ENCODE measurements at regions not wholly inside any gene's neighbourhood (a gene's known extent, or its start where the extent isn't known, plus 50 kb on each side); places are given as distances from the start of the nearest gene placed in this dataset.
A peak's percentile ranks its signal among the peaks of the same experiment; 100 is the strongest.

GRCh38 chr3:177519588-177519987, 322.3 kb upstream of the TBL1XR1 start:
- H3K27ac ChIP-seq (ENCODE audit: low read length): no peak overlapping the region
- H3K9me3 ChIP-seq: no peaks in the 10 kb centered on the region
- CTCF ChIA-PET: no interaction called here
- no peaks in the 10 kb centered on the region for H3K9me3 Mint-ChIP-seq
- no peaks in the 10 kb centered on the region for H3K27me3 Mint-ChIP-seq
- no peaks in the 10 kb centered on the region for H3K36me3 Mint-ChIP-seq
- 97% methylated on average over 10 of the region's 13 CpGs for WGBS (ENCODE audit: insufficient coverage)
- H3K4me1 ChIP-seq (ENCODE audit: control insufficient read depth in 1 of 2, extremely low read depth in 1 of 2, insufficient read depth in 2 of 2, low read length in 2 of 2): no peaks in the 10 kb centered on the region
- H3K4me1 Mint-ChIP-seq: peaks cover 9 to 20% (median 9%) of the 10 kb centered on the region in 3 donors
- H3K27ac Mint-ChIP-seq: no peak overlapping the region
- ATAC-seq (replicated peaks in 1 of 4) (no peak), DNase-seq (no peak)
- H3K4me3 ChIP-seq (ENCODE audit: control insufficient read depth in 1 of 2, extremely low read depth in 1 of 2, low read length in 1 of 2): no peak overlapping the region
- no peak overlapping the region for H3K4me3 Mint-ChIP-seq
- POLR2A ChIA-PET: interaction anchor here in 1 of 2 donors (0.6 kb wide), 1 partner anchor 1297 kb away, joined by 3 read pairs; no protein-coding TSS in a partner anchor
- H3K27me3 ChIP-seq (replicated peaks in 1 of 2; ENCODE audit: control insufficient read depth in 2 of 2, extremely low read depth in 1 of 2, insufficient read depth in 2 of 2, low read length in 1 of 2): no peaks in the 10 kb centered on the region
- no peaks in the 10 kb centered on the region for H3K36me3 ChIP-seq (ENCODE audit: control insufficient read depth in 2 of 2, extremely low read depth in 1 of 2, insufficient read depth in 1 of 2, low read length in 1 of 2)

DNA sequence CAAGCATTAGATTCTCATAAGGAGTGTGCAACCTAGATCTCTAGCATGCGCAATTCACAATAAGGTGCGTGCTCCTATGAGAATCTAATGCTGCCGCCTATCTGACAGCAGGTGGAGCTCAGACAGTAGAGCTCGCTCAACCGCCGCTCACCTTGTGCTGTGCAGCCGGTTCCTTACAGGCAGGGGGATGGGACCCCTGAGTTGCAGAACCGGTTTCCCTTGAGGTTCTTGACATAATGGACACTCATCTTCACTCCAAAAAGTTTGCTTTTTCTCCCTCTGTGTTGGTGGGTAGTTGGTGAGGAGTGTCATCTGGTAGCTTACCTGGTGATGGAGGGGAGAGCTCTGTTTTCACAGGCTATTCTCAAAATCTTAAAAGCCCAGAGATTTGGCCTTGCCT, 324.0 kb upstream of the TBL1XR1 start:
- Mint-ChIP-seq H3K9me3 (peaks cover 0 to 3% (median 0%) of the 10 kb centered on the region in 3 donors), H3K27ac (no peak overlapping the region)
- POLR2A ChIA-PET: no interaction called here

GRCh38 chr3:177522051-177522450, 324.8 kb upstream of the TBL1XR1 start:
- peaks cover 0 to 3% (median 0%) of the 10 kb centered on the region in 3 donors for H3K9me3 Mint-ChIP-seq
- Histone ChIP-seq H3K4me3 (ENCODE audit: control insufficient read depth in 1 of 2, extremely low read depth in 1 of 2, low read length in 1 of 2) (no peak overlapping the region), H3K9me3 (no peaks in the 10 kb centered on the region), H3K27me3 (replicated peaks in 1 of 2; ENCODE audit: control insufficient read depth in 2 of 2, extremely low read depth in 1 of 2, insufficient read depth in 2 of 2, low read length in 1 of 2) (no peaks in the 10 kb centered on the region), H3K27ac (ENCODE audit: low read length) (no peak overlapping the region), H3K4me1 (ENCODE audit: control insufficient read depth in 1 of 2, extremely low read depth in 1 of 2, insufficient read depth in 2 of 2, low read length in 2 of 2) (no peaks in the 10 kb centered on the region), H3K36me3 (ENCODE audit: control insufficient read depth in 2 of 2, extremely low read depth in 1 of 2, insufficient read depth in 1 of 2, low read length in 1 of 2) (no peaks in the 10 kb centered on the region)
- no peak overlapping the region for H3K4me3 Mint-ChIP-seq
- DNase-seq: no peak
- no peak for ATAC-seq (replicated peaks in 1 of 4)
- H3K27ac Mint-ChIP-seq: no peak overlapping the region
- ChIA-PET CTCF (interaction anchor here in 1 of 2 donors (1.6 kb wide), 1 partner anchor 471 kb away, joined by 7 read pairs; no protein-coding TSS in a partner anchor), POLR2A (no interaction called here)
- peaks cover 16 to 36% (median 17%) of the 10 kb centered on the region in 3 donors for H3K4me1 Mint-ChIP-seq
- no peaks in the 10 kb centered on the region for H3K36me3 Mint-ChIP-seq
- no peaks in the 10 kb centered on the region for H3K27me3 Mint-ChIP-seq
- WGBS (ENCODE audit: insufficient coverage): 95% methylated on average over 3 of the region's 4 CpGs

More for the DNA sequence above, 324.0 kb upstream of the TBL1XR1 start:
- Histone ChIP-seq H3K27ac (ENCODE audit: low read length) (no peak overlapping the region), H3K27me3 (replicated peaks in 1 of 2; ENCODE audit: control insufficient read depth in 2 of 2, extremely low read depth in 1 of 2, insufficient read depth in 2 of 2, low read length in 1 of 2) (no peaks in the 10 kb centered on the region), H3K36me3 (ENCODE audit: control insufficient read depth in 2 of 2, extremely low read depth in 1 of 2, insufficient read depth in 1 of 2, low read length in 1 of 2) (no peaks in the 10 kb centered on the region), H3K4me1 (ENCODE audit: control insufficient read depth in 1 of 2, extremely low read depth in 1 of 2, insufficient read depth in 2 of 2, low read length in 2 of 2) (no peaks in the 10 kb centered on the region), H3K9me3 (no peaks in the 10 kb centered on the region), H3K4me3 (ENCODE audit: control insufficient read depth in 1 of 2, extremely low read depth in 1 of 2, low read length in 1 of 2) (no peak overlapping the region)
- no peak for ATAC-seq (replicated peaks in 1 of 4)
- H3K4me3 Mint-ChIP-seq: no peak overlapping the region
- no peaks in the 10 kb centered on the region for H3K27me3 Mint-ChIP-seq
- peaks cover 16 to 35% (median 17%) of the 10 kb centered on the region in 3 donors for H3K4me1 Mint-ChIP-seq
- WGBS (ENCODE audit: insufficient coverage): 89% methylated on average over 7 of the region's 8 CpGs
- DNase-seq: peak in 2 of 35 experiments; percentile 8 to 12
- CTCF ChIA-PET: interaction anchor here in 1 of 2 donors (1.6 kb wide), 1 partner anchor 470 kb away, joined by 7 read pairs; no protein-coding TSS in a partner anchor
- no peaks in the 10 kb centered on the region for H3K36me3 Mint-ChIP-seq

DNA sequence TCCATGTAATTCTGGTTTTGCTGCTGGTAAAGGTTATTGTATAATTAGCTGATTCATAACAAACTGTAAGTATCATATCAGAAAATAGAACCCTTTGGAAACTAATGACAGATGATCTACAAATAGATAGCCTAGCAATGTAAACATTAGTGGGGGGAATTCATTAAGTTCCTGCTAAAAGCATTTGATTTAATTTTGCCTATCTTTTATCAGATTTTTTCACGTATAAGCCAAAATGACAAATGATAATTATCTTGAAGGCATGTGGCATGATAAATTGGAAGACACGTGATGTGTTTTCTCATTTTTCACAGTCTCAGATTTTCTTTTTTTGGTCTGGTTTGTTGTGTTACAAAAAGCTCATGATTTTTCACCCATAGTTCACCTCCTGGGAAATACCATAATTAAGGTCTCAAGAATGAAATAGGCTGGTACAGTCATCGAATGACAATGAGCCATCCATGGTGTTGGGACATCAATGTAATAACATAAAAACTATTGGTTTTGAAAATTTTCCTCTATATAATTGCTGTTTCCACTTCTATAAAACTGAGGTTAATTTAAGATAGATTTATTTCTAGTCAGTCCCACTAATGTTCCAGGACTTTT, 325.9 kb upstream of the TBL1XR1 start:
- no peak overlapping the region for H3K27ac ChIP-seq (ENCODE audit: low read length)
- CTCF ChIA-PET: no interaction called here
- no peaks in the 10 kb centered on the region for H3K9me3 ChIP-seq
- no peak overlapping the region for H3K4me3 ChIP-seq (ENCODE audit: control insufficient read depth in 1 of 2, extremely low read depth in 1 of 2, low read length in 1 of 2)
- no peaks in the 10 kb centered on the region for H3K4me1 ChIP-seq (ENCODE audit: control insufficient read depth in 1 of 2, extremely low read depth in 1 of 2, insufficient read depth in 2 of 2, low read length in 2 of 2)
- Mint-ChIP-seq H3K36me3 (no peaks in the 10 kb centered on the region), H3K27me3 (no peaks in the 10 kb centered on the region), H3K4me3 (no peak overlapping the region), H3K27ac (no peak overlapping the region), H3K9me3 (peaks cover 0 to 3% (median 0%) of the 10 kb centered on the region in 3 donors), H3K4me1 (peaks cover 16 to 32% (median 17%) of the 10 kb centered on the region in 3 donors)
- no peaks in the 10 kb centered on the region for H3K36me3 ChIP-seq (ENCODE audit: control insufficient read depth in 2 of 2, extremely low read depth in 1 of 2, insufficient read depth in 1 of 2, low read length in 1 of 2)
- no peaks in the 10 kb centered on the region for H3K27me3 ChIP-seq (replicated peaks in 1 of 2; ENCODE audit: control insufficient read depth in 2 of 2, extremely low read depth in 1 of 2, insufficient read depth in 2 of 2, low read length in 1 of 2)
- no CpG with 5 or more reads among the region's 3 CpGs for WGBS (ENCODE audit: insufficient coverage)
- POLR2A ChIA-PET: no interaction called here
- DNase-seq: no peak
- no peak for ATAC-seq (replicated peaks in 1 of 4)

- ChIA-PET POLR2A (interaction anchor here in 1 of 2 donors (0.7 kb wide), 1 partner anchor 499 kb away, joined by 7 read pairs; no protein-coding TSS in a partner anchor), CTCF (interaction anchor here in 1 of 2 donors (0.6 kb wide), 1 partner anchor 14 kb away, joined by 3 read pairs; no protein-coding TSS in a partner anchor)
- H3K4me1 Mint-ChIP-seq: peaks cover 22 to 35% (median 24%) of the 10 kb centered on the region in 3 donors
- DNase-seq (no peak), ATAC-seq (replicated peaks in 1 of 4) (no peak)
- WGBS (ENCODE audit: insufficient coverage): 83% methylated on average over 1 of the region's 4 CpGs
- H3K36me3 ChIP-seq (ENCODE audit: control insufficient read depth in 2 of 2, extremely low read depth in 1 of 2, insufficient read depth in 1 of 2, low read length in 1 of 2): no peaks in the 10 kb centered on the region
- H3K4me1 ChIP-seq (ENCODE audit: control insufficient read depth in 1 of 2, extremely low read depth in 1 of 2, insufficient read depth in 2 of 2, low read length in 2 of 2): no peaks in the 10 kb centered on the region
- H3K36me3 Mint-ChIP-seq: no peaks in the 10 kb centered on the region
- no peak overlapping the region for H3K27ac ChIP-seq (ENCODE audit: low read length)
- H3K27me3 Mint-ChIP-seq: no peaks in the 10 kb centered on the region
- H3K4me3 Mint-ChIP-seq: no peak overlapping the region
- no peak overlapping the region for H3K4me3 ChIP-seq (ENCODE audit: control insufficient read depth in 1 of 2, extremely low read depth in 1 of 2, low read length in 1 of 2)
- no peaks in the 10 kb centered on the region for H3K9me3 ChIP-seq
- peaks cover 0 to 3% (median 0%) of the 10 kb centered on the region in 3 donors for H3K9me3 Mint-ChIP-seq
- H3K27me3 ChIP-seq (replicated peaks in 1 of 2; ENCODE audit: control insufficient read depth in 2 of 2, extremely low read depth in 1 of 2, insufficient read depth in 2 of 2, low read length in 1 of 2): no peaks in the 10 kb centered on the region
- peak overlapping the region; percentile 6 to 40 for H3K27ac Mint-ChIP-seq
Observed at GRCh38 chr3:177523872-177524438, 326.7 kb upstream of the TBL1XR1 start.

DNA sequence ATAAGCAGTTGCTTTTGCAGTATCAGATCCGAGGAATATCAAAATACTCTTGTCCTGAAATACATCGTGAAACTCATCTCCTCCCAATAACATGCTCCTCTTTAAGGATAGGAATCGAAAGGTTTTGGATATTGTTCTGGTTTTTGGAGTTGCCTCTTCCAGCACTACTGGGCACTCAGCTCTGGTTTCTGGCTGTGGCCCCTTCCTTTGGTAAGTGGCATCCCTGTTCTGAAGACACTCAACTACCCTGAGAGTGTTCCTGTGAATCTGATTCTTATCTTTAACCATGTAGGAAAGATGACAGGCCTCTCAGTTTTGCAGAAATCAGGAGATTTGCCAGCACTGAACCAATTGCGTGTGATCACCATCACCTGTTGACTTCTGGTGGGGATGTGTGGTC, 327.5 kb upstream of the TBL1XR1 start:
- Mint-ChIP-seq H3K27me3 (no peaks in the 10 kb centered on the region), H3K4me3 (no peak overlapping the region), H3K9me3 (peaks cover 0 to 3% (median 0%) of the 10 kb centered on the region in 3 donors), H3K27ac (no peak overlapping the region), H3K36me3 (no peaks in the 10 kb centered on the region), H3K4me1 (peaks cover 25 to 33% (median 27%) of the 10 kb centered on the region in 3 donors)
- WGBS (ENCODE audit: insufficient coverage): no CpG with 5 or more reads among the region's 4 CpGs
- ChIA-PET CTCF (interaction anchor here in 1 of 2 donors (0.6 kb wide), 1 partner anchor 15 kb away, joined by 3 read pairs; no protein-coding TSS in a partner anchor), POLR2A (interaction anchor here in 1 of 2 donors (0.7 kb wide), 1 partner anchor 499 kb away, joined by 7 read pairs; no protein-coding TSS in a partner anchor)
- no peak for DNase-seq
- Histone ChIP-seq H3K9me3 (no peaks in the 10 kb centered on the region), H3K27ac (ENCODE audit: low read length) (no peak overlapping the region), H3K27me3 (replicated peaks in 1 of 2; ENCODE audit: control insufficient read depth in 2 of 2, extremely low read depth in 1 of 2, insufficient read depth in 2 of 2, low read length in 1 of 2) (no peaks in the 10 kb centered on the region), H3K4me1 (ENCODE audit: control insufficient read depth in 1 of 2, extremely low read depth in 1 of 2, insufficient read depth in 2 of 2, low read length in 2 of 2) (no peaks in the 10 kb centered on the region), H3K36me3 (ENCODE audit: control insufficient read depth in 2 of 2, extremely low read depth in 1 of 2, insufficient read depth in 1 of 2, low read length in 1 of 2) (no peaks in the 10 kb centered on the region), H3K4me3 (ENCODE audit: control insufficient read depth in 1 of 2, extremely low read depth in 1 of 2, low read length in 1 of 2) (no peak overlapping the region)
- no peak for ATAC-seq (replicated peaks in 1 of 4)
